ENCODE measurements at regions not wholly inside any gene's neighbourhood (a gene's known extent, or its start where the extent isn't known, plus 50 kb on each side); places are given as distances from the start of the nearest gene placed in this dataset.

GRCh38 chr7:41161041-41161587 lies 541.8 kb downstream of the INHBA start:
- DNase-seq = no peak

GRCh38 chr7:41156268-41156667 lies 546.6 kb downstream of the INHBA start:
- DNase-seq = no peak

GRCh38 chr7:41153268-41153667 lies 549.6 kb downstream of the INHBA start:
- no peak for DNase-seq

GRCh38 chr7:41152179-41152678 lies 550.7 kb downstream of the INHBA start:
- no peak for DNase-seq

GRCh38 chr7:41149576-41149975 lies 553.3 kb downstream of the INHBA start:
- DNase-seq = no peak

GRCh38 chr7:41148521-41148951 lies 554.4 kb downstream of the INHBA start:
- no peak for DNase-seq

GRCh38 chr7:41147606-41148485 lies 555.0 kb downstream of the INHBA start:
- DNase-seq = no peak

- DNase-seq = no peak
Observed at GRCh38 chr7:41146429-41146828, 556.5 kb downstream of the INHBA start.

- DNase-seq = no peak
Observed at GRCh38 chr7:41145656-41146055, 557.2 kb downstream of the INHBA start.

- no peak for DNase-seq
Observed at GRCh38 chr7:41142904-41143473, 559.9 kb downstream of the INHBA start.

- no peak for DNase-seq
Observed at GRCh38 chr7:41139789-41140188, 563.1 kb downstream of the INHBA start.

GRCh38 chr7:41136551-41136950 lies 566.3 kb downstream of the INHBA start:
- DNase-seq = no peak

GRCh38 chr7:41135511-41135910 lies 567.4 kb downstream of the INHBA start:
- DNase-seq = no peak

GRCh38 chr7:41134300-41135255 lies 568.3 kb downstream of the INHBA start:
- DNase-seq = no peak

- no peak for DNase-seq
Observed at GRCh38 chr7:41133690-41134299, 569.1 kb downstream of the INHBA start.

- DNase-seq = no peak
Observed at GRCh38 chr7:41131956-41132355, 570.9 kb downstream of the INHBA start.

GRCh38 chr7:41130561-41131236 lies 572.2 kb downstream of the INHBA start:
- DNase-seq = no peak

- no peak for DNase-seq
Observed at GRCh38 chr7:41130086-41130485, 572.8 kb downstream of the INHBA start.

GRCh38 chr7:41125343-41125742 lies 577.5 kb downstream of the INHBA start:
- no peak for DNase-seq

- DNase-seq = no peak
Observed at GRCh38 chr7:41122256-41122987, 580.5 kb downstream of the INHBA start.

GRCh38 chr7:41121228-41121627 lies 581.7 kb downstream of the INHBA start:
- DNase-seq = no peak

Data from RPMI8226 (cell line).